ENCODE measurements at regions not wholly inside any gene's neighbourhood (a gene's known extent, or its start where the extent isn't known, plus 50 kb on each side); places are given as distances from the start of the nearest gene placed in this dataset.

DNA sequence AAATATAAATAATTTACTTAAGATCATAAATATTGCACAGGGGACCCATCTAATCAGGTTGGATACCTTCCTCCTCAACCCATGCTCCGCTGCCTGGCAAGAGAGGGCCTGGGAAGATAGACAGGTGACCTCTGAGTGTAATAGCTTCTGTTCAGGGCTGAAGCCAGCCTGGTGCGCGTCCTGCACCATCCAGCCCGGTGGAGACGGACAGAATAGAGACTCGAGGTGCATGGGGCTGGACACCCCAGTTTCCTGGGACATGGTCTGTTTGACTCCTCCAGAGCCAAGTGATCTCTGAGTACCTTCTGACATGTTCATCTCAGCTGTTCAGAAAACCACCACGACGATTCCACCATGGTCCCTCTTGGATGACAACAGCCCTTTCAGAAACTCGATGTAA lies 209.3 kb upstream of the MYT1L start:
- no peak for TF ChIP-seq SIX5 (IDR thresholded peaks at IDR 0.05; ENCODE audit: low read depth, low read length)
- TF ChIP-seq, protein P1, sequence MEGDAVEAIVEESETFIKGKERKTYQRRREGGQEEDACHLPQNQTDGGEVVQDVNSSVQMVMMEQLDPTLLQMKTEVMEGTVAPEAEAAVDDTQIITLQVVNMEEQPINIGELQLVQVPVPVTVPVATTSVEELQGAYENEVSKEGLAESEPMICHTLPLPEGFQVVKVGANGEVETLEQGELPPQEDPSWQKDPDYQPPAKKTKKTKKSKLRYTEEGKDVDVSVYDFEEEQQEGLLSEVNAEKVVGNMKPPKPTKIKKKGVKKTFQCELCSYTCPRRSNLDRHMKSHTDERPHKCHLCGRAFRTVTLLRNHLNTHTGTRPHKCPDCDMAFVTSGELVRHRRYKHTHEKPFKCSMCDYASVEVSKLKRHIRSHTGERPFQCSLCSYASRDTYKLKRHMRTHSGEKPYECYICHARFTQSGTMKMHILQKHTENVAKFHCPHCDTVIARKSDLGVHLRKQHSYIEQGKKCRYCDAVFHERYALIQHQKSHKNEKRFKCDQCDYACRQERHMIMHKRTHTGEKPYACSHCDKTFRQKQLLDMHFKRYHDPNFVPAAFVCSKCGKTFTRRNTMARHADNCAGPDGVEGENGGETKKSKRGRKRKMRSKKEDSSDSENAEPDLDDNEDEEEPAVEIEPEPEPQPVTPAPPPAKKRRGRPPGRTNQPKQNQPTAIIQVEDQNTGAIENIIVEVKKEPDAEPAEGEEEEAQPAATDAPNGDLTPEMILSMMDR (IDR thresholded peaks at IDR 0.05; ENCODE audit: control extremely low read depth in 1 of 3, insufficient read depth in 1 of 3, low read depth in 1 of 3, low read length in 3 of 3) = no peak
- TF ChIP-seq GTF2F1 (IDR thresholded peaks at IDR 0.05; ENCODE audit: borderline replicate concordance, low read depth, low read length) = no peak
- no peak for TF ChIP-seq SAP30 (IDR thresholded peaks at IDR 0.05; ENCODE audit: insufficient read depth, insufficient replicate concordance, low read length)
- no peak for TF ChIP-seq SP2 (IDR thresholded peaks at IDR 0.05; ENCODE audit: low read length)
- no peak for TF ChIP-seq SRF (IDR thresholded peaks at IDR 0.05; ENCODE audit: low read depth, low read length)
- no peak for TF ChIP-seq TAF1 (IDR thresholded peaks at IDR 0.05; ENCODE audit: low read depth, low read length)
- TF ChIP-seq EP300 (IDR thresholded peaks at IDR 0.05; ENCODE audit: borderline replicate concordance in 1 of 2, low read depth in 2 of 2, low read length in 2 of 2) = no peak

Measured in H1 (cell line).